Keratinocyte (primary cell): ENCODE measurements at regions not wholly inside any gene's neighbourhood (a gene's known extent, or its start where the extent isn't known, plus 50 kb on each side); places are given as distances from the start of the nearest gene placed in this dataset.

Source experiments
- DNase-seq: peaks from one replicate; pipeline ENCODE4 v3.0.0-alpha.2; 2011; ENCODE audit warnings: low read depth, missing footprints, low spot score
- FAIRE-seq: peaks from 2 replicates; lab custom pipeline; 2011; peaks lifted over from hg19 to GRCh38; lab: Jason Lieb, UNC
- H2AFZ ChIP-seq: 2 replicates; pipeline ENCODE4 v1.6.0; 2012; ENCODE audit warnings: low read length, control low read depth, inconsistent platforms; ENCODE audit not compliant: control insufficient read depth
- H3K27ac ChIP-seq: 2 replicates; pipeline ENCODE4 v1.5.1; 2011; ENCODE audit warnings: low read length; ENCODE audit not compliant: control insufficient read depth, insufficient read depth
- H3K27me3 ChIP-seq: 3 replicates; pipeline ENCODE4 v1.6.0; 2011; ENCODE audit warnings: low read length; ENCODE audit not compliant: control insufficient read depth, insufficient read depth; ENCODE audit errors: extremely low read depth
- H3K36me3 ChIP-seq, 2 experiments: 2 replicates in 1 of 2; 3 replicates in 1 of 2; pipeline ENCODE4 v1.5.1; 2011; ENCODE audit warnings: low read length in 2 of 2, mild to moderate bottlenecking in 1 of 2; ENCODE audit not compliant: control insufficient read depth in 2 of 2, insufficient read depth in 2 of 2; ENCODE audit errors: extremely low read depth in 1 of 2
- H3K4me1 ChIP-seq: 3 replicates; pipeline ENCODE4 v1.5.1; 2011; ENCODE audit warnings: low read length; ENCODE audit not compliant: control insufficient read depth, insufficient read depth; ENCODE audit errors: extremely low read depth
- H3K4me2 ChIP-seq: 3 replicates; pipeline ENCODE4 v1.6.0; 2011; ENCODE audit warnings: low read depth, low read length; ENCODE audit not compliant: control insufficient read depth, insufficient read depth; ENCODE audit errors: extremely low read depth
- H3K4me3 ChIP-seq, 3 experiments: fragments of 200-600 bp in 1 of 3; sonication (generic) in 1 of 3; 2 replicates in 2 of 3; 3 replicates in 1 of 3; pipeline ENCODE4 v1.5.1; 2011 to 2016; ENCODE audit warnings: low read length in 3 of 3, mild to moderate bottlenecking in 3 of 3, control low read depth in 2 of 3, inconsistent platforms in 1 of 3, low read depth in 1 of 3, mixed read lengths in 1 of 3, mixed run types in 1 of 3, moderate library complexity in 1 of 3; ENCODE audit not compliant: control insufficient read depth in 2 of 3, insufficient read depth in 2 of 3; ENCODE audit errors: extremely low read depth in 1 of 3
- H3K79me2 ChIP-seq: 2 replicates; pipeline ENCODE4 v1.6.0; 2012; ENCODE audit warnings: low read length; ENCODE audit not compliant: control insufficient read depth, insufficient read depth
- H3K9ac ChIP-seq: 3 replicates; pipeline ENCODE4 v1.6.0; 2011; ENCODE audit warnings: low read length; ENCODE audit not compliant: control insufficient read depth, insufficient read depth; ENCODE audit errors: extremely low read depth
- H3K9me1 ChIP-seq: 3 replicates; pipeline ENCODE4 v1.6.0; 2011; ENCODE audit warnings: low read length; ENCODE audit not compliant: control insufficient read depth, insufficient read depth; ENCODE audit errors: extremely low read depth
- H3K9me3 ChIP-seq: 2 replicates; pipeline ENCODE4 v1.5.1; 2012; ENCODE audit warnings: low read depth, low read length; ENCODE audit not compliant: control insufficient read depth
- H4K20me1 ChIP-seq: 3 replicates; pipeline ENCODE4 v1.6.0; 2011; ENCODE audit warnings: low read length; ENCODE audit not compliant: control insufficient read depth, insufficient read depth; ENCODE audit errors: extremely low read depth
- EZH2 ChIP-seq: IDR thresholded peaks from one replicate; pipeline ENCODE4 v1.6.1; 2012; ENCODE audit warnings: inconsistent platforms, mild to moderate bottlenecking, low read length, moderate library complexity
- dilution Hi-C: fragments of 300-500 bp; cut with MboI; formaldehyde crosslinking; loops from one replicate; pipeline ENCODE4 v1.7.0; 2020; ENCODE audit warnings: low sequenced_read_pairs; ENCODE audit not compliant: extremely low pct_ligation_motif_present
- TF ChIP-seq, protein P1 (sequence below), 3 experiments: IDR thresholded peaks in 1 of 3; conservative IDR thresholded peaks in 1 of 3; optimal IDR thresholded peaks in 1 of 3; 2 replicates in 2 of 3; 3 replicates in 1 of 3; pipeline versions ENCODE3 to v1.5.1; 2011; ENCODE audit warnings: low read length in 3 of 3, mild to moderate bottlenecking in 3 of 3, moderate library complexity in 2 of 3, control low read depth in 1 of 3, inconsistent platforms in 1 of 3; ENCODE audit not compliant: insufficient read depth in 2 of 3; ENCODE audit errors: extremely low read depth in 1 of 3

- H4K20me1 ChIP-seq, result no peaks in the 10 kb centered on the region
- no peaks in the 10 kb centered on the region for H3K9me3 ChIP-seq
- FAIRE-seq, result no peak
Measured at GRCh38 chr5:144002876-144003275, 167.6 kb downstream of the YIPF5 start.

GRCh38 chr5:144003636-144004035, 166.8 kb downstream of the YIPF5 start:
- FAIRE-seq (no peak), DNase-seq (no peak)
- TF ChIP-seq, protein P1, sequence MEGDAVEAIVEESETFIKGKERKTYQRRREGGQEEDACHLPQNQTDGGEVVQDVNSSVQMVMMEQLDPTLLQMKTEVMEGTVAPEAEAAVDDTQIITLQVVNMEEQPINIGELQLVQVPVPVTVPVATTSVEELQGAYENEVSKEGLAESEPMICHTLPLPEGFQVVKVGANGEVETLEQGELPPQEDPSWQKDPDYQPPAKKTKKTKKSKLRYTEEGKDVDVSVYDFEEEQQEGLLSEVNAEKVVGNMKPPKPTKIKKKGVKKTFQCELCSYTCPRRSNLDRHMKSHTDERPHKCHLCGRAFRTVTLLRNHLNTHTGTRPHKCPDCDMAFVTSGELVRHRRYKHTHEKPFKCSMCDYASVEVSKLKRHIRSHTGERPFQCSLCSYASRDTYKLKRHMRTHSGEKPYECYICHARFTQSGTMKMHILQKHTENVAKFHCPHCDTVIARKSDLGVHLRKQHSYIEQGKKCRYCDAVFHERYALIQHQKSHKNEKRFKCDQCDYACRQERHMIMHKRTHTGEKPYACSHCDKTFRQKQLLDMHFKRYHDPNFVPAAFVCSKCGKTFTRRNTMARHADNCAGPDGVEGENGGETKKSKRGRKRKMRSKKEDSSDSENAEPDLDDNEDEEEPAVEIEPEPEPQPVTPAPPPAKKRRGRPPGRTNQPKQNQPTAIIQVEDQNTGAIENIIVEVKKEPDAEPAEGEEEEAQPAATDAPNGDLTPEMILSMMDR (optimal IDR thresholded peaks at IDR 0.05 in 1 of 3, IDR thresholded peaks at IDR 0.05 in 1 of 3, conservative IDR thresholded peaks at IDR 0.05 in 1 of 3; ENCODE audit: extremely low read depth in 1 of 3, insufficient read depth in 2 of 3, low read length in 3 of 3), result no peak
- no peak for TF ChIP-seq EZH2
- Histone ChIP-seq H3K36me3 (no peaks in the 10 kb centered on the region), H3K4me1 (no peaks in the 10 kb centered on the region), H3K9me3 (no peaks in the 10 kb centered on the region), H4K20me1 (no peaks in the 10 kb centered on the region), H3K79me2 (no peaks in the 10 kb centered on the region), H3K9ac (no peak overlapping the region), H3K27me3 (no peaks in the 10 kb centered on the region), H3K9me1 (no peaks in the 10 kb centered on the region), H3K27ac (no peak overlapping the region), H2AFZ (no peak overlapping the region), H3K4me3 (no peak overlapping the region), H3K4me2 (no peak overlapping the region)
- dilution Hi-C loops, result no loop called here

More at GRCh38 chr5:144002876-144003275, 167.6 kb downstream of the YIPF5 start:
- Histone ChIP-seq H3K27me3 (no peaks in the 10 kb centered on the region), H3K4me2 (no peak overlapping the region), H3K9me1 (no peaks in the 10 kb centered on the region), H3K79me2 (no peaks in the 10 kb centered on the region), H3K4me1 (no peaks in the 10 kb centered on the region), H3K9ac (no peak overlapping the region), H3K27ac (no peak overlapping the region), H3K36me3 (no peaks in the 10 kb centered on the region), H3K4me3 (no peak overlapping the region), H2AFZ (no peak overlapping the region)
- dilution Hi-C loops, result no loop called here
- no peak for DNase-seq
- TF ChIP-seq EZH2, result no peak
- TF ChIP-seq, protein P1 (optimal IDR thresholded peaks at IDR 0.05 in 1 of 3, IDR thresholded peaks at IDR 0.05 in 1 of 3, conservative IDR thresholded peaks at IDR 0.05 in 1 of 3; ENCODE audit: extremely low read depth in 1 of 3, insufficient read depth in 2 of 3, low read length in 3 of 3), result no peak
